ENCODE measurements at regions not wholly inside any gene's neighbourhood (a gene's known extent, or its start where the extent isn't known, plus 50 kb on each side); places are given as distances from the start of the nearest gene placed in this dataset.
"Not testable (repeated sequence)": the region's sequence is repeated elsewhere in the genome, so short reads cannot be mapped to it uniquely, and the experiment has no call there.

- not testable (repeated sequence) for DNase-seq (ENCODE audit: low spot score)
These were observed 113.7 kb upstream of the RXFP1 start for GRCh38 chr4:158407961-158408360.

GRCh38 chr4:158410272-158410671 is 111.4 kb upstream of the RXFP1 start:
- peak; percentile 40 for DNase-seq (ENCODE audit: low spot score)

GRCh38 chr4:158411269-158411668 is 110.4 kb upstream of the RXFP1 start:
- DNase-seq (ENCODE audit: low spot score), result no peak

- not testable (repeated sequence) for DNase-seq (ENCODE audit: low spot score)
These were observed 103.0 kb upstream of the RXFP1 start for GRCh38 chr4:158418679-158419078.

GRCh38 chr4:158420782-158421181 is 100.9 kb upstream of the RXFP1 start:
- DNase-seq (ENCODE audit: low spot score), result no peak

GRCh38 chr4:158422546-158422945 is 99.1 kb upstream of the RXFP1 start:
- no peak for DNase-seq (ENCODE audit: low spot score)

- peak; percentile 24 for DNase-seq (ENCODE audit: low spot score)
These were observed 93.4 kb upstream of the RXFP1 start for GRCh38 chr4:158428242-158428641.

- no peak for DNase-seq (ENCODE audit: low spot score)
These were observed 78.9 kb upstream of the RXFP1 start for GRCh38 chr4:158442736-158443135.

GRCh38 chr4:158443731-158444130 is 78.0 kb upstream of the RXFP1 start:
- no peak for DNase-seq (ENCODE audit: low spot score)

- DNase-seq (ENCODE audit: low spot score), result no peak
These were observed 77.1 kb upstream of the RXFP1 start for GRCh38 chr4:158444621-158445020.

GRCh38 chr4:158446106-158446505 is 75.6 kb upstream of the RXFP1 start:
- DNase-seq (ENCODE audit: low spot score), result peak; percentile 21

GRCh38 chr4:158450741-158451140 is 70.9 kb upstream of the RXFP1 start:
- DNase-seq (ENCODE audit: low spot score), result no peak

- not testable (repeated sequence) for DNase-seq (ENCODE audit: low spot score)
These were observed 69.6 kb upstream of the RXFP1 start for GRCh38 chr4:158452116-158452515.

- DNase-seq (ENCODE audit: low spot score), result no peak
These were observed 63.3 kb upstream of the RXFP1 start for GRCh38 chr4:158458271-158458895.

GRCh38 chr4:158459085-158459820 is 62.4 kb upstream of the RXFP1 start:
- no peak for DNase-seq (ENCODE audit: low spot score)

- DNase-seq (ENCODE audit: low spot score), result no peak
These were observed 60.3 kb upstream of the RXFP1 start for GRCh38 chr4:158461336-158461735.

- no peak for DNase-seq (ENCODE audit: low spot score)
These were observed 59.1 kb upstream of the RXFP1 start for GRCh38 chr4:158462611-158463010.

Data from AG20443 (cell line).